ENCODE measurements at regions not wholly inside any gene's neighbourhood (a gene's known extent, or its start where the extent isn't known, plus 50 kb on each side); places are given as distances from the start of the nearest gene placed in this dataset.

- no peak for TF ChIP-seq POLR2AphosphoS2 (IDR thresholded peaks at IDR 0.05; ENCODE audit: low read depth, low read length)
- peak in 1 of 2 experiments; percentile 35; a peak in 1 of 4 replicates for TF ChIP-seq EP300 (IDR thresholded peaks at IDR 0.05; ENCODE audit: low read depth in 2 of 2, low read length in 2 of 2)
- no peak for TF ChIP-seq EP300 (CRISPR knock-in tag; IDR thresholded peaks at IDR 0.05; ENCODE audit: borderline replicate concordance)
- no peak for TF ChIP-seq RFX5 (IDR thresholded peaks at IDR 0.05; ENCODE audit: low read depth, low read length)
- no peak for TF ChIP-seq POGZ (CRISPR knock-in tag; IDR thresholded peaks at IDR 0.05)
- TF ChIP-seq MYC (CRISPR knock-in tag; IDR thresholded peaks at IDR 0.05; ENCODE audit: borderline replicate concordance) = no peak
Observed at GRCh38 chr6:132167929-132168892, 217.0 kb upstream of the CCN2 start.

All from HepG2 (cell line).